K562 (cell line): ENCODE measurements at regions not wholly inside any gene's neighbourhood (a gene's known extent, or its start where the extent isn't known, plus 50 kb on each side); places are given as distances from the start of the nearest gene placed in this dataset.

ENCODE experiments used
- ATAC-seq: fragments of 200-7000 bp; cut with Tn5 transposase; 3 replicates; pipeline ENCODE4 v1.9.1; 2020; ENCODE audit warnings: moderate library complexity
- BruUV-seq: library from RNA; stranded (reverse); fragments of 400-500 nt; replicated peaks from 2 replicates; lab custom pipeline; 2021; lab: Mats Ljungman, UMichigan
- CTCF ChIA-PET: fragments of 300-600 bp; formaldehyde crosslinking; extraction: SDS; loops from one replicate; lab custom pipeline; 2021; ENCODE audit warnings: low intra/inter-chr PET ratio; lab: Yijun Ruan, JAX
- POLR2A ChIA-PET: fragments of 300-600, 350-650 bp; sonication (Branson Sonifier 250); formaldehyde crosslinking; extraction: SDS; loops from one replicate; lab custom pipeline; 2021; ENCODE audit warnings: antibody characterized with exemption, inconsistent platforms; lab: Yijun Ruan, JAX
- DNase-seq, 4 experiments: peaks; one replicate each; pipeline versions ENCODE4 v3.0.0 to v3.0.0-alpha.2; 2011 to 2018; ENCODE audit warnings: low spot score in 3 of 4, mixed read lengths in 3 of 4; ENCODE audit errors: extremely low read depth in 1 of 4
- FAIRE-seq: peaks from 2 replicates; lab custom pipeline; 2011; peaks lifted over from hg19 to GRCh38; lab: Jason Lieb, UNC
- H2AFZ ChIP-seq: 2 replicates; pipeline ENCODE4 v1.6.0; 2011; ENCODE audit warnings: low read depth, low read length, control low read depth, inconsistent platforms
- H3K27ac ChIP-seq: fragments of 200-600 bp; 3 replicates; pipeline ENCODE4 v1.8.0; 2011; ENCODE audit warnings: low read depth, mild to moderate bottlenecking, control low read depth, inconsistent platforms, low read length, moderate library complexity, mixed read lengths; ENCODE audit errors: extremely low read depth
- H3K27me3 ChIP-seq, 2 experiments: fragments of 300-600 bp in 1 of 2; 2 replicates in 1 of 2; 3 replicates in 1 of 2; pipeline versions ENCODE4 v1.6.0 to v1.8.0; 2011; ENCODE audit warnings: inconsistent platforms in 2 of 2, low read length in 2 of 2, mild to moderate bottlenecking in 1 of 2, mixed read lengths in 1 of 2, moderate library complexity in 1 of 2; ENCODE audit not compliant: control insufficient read depth in 2 of 2, insufficient read depth in 2 of 2
- H3K36me3 ChIP-seq: fragments of 300-600 bp; 3 replicates; pipeline ENCODE4 v1.8.0; 2011; ENCODE audit warnings: mild to moderate bottlenecking, low read length, inconsistent platforms; ENCODE audit not compliant: control insufficient read depth, insufficient read depth
- H3K4me1 ChIP-seq, 2 experiments: fragments of 200-600 bp in 1 of 2; replicated peaks in 1 of 2; 2 replicates in 1 of 2; 3 replicates in 1 of 2; pipeline versions ENCODE4 v1.5.1 to v1.8.0; 2011; ENCODE audit warnings: inconsistent platforms in 2 of 2, low read length in 2 of 2, mild to moderate bottlenecking in 1 of 2, mixed read lengths in 1 of 2, moderate library complexity in 1 of 2; ENCODE audit not compliant: control insufficient read depth in 2 of 2, insufficient read depth in 2 of 2
- H3K4me2 ChIP-seq: 2 replicates; pipeline ENCODE4 v1.6.1; 2011; ENCODE audit warnings: low read length, control low read depth, inconsistent platforms, mixed read lengths; ENCODE audit not compliant: insufficient read depth
- H3K4me3 ChIP-seq: fragments of 200-600 bp; sonication (generic), shearing (Covaris generic); 2 replicates; pipeline ENCODE4 v1.5.1; 2016; ENCODE audit warnings: control low read depth, inconsistent platforms
- H3K79me2 ChIP-seq: fragments of 200-600 bp; 3 replicates; pipeline ENCODE4 v1.8.0; 2011; ENCODE audit warnings: low read length, inconsistent platforms; ENCODE audit not compliant: control insufficient read depth, insufficient read depth
- H3K9ac ChIP-seq, 2 experiments: 2 replicates each; pipeline versions ENCODE4 v1.6.0 to v1.6.1; 2011; ENCODE audit warnings: low read depth in 2 of 2, low read length in 2 of 2, control low read depth in 1 of 2, inconsistent platforms in 1 of 2, mild to moderate bottlenecking in 1 of 2, mixed read lengths in 1 of 2; ENCODE audit not compliant: insufficient read depth in 1 of 2
- H3K9me1 ChIP-seq: one replicate; pipeline ENCODE4 v1.6.0; 2011; ENCODE audit warnings: inconsistent platforms, mild to moderate bottlenecking, low read length, moderate library complexity; ENCODE audit not compliant: control insufficient read depth, insufficient read depth
- H3K9me3 ChIP-seq: replicated peaks from 2 replicates; pipeline ENCODE4 v1.5.1; 2011; ENCODE audit warnings: low read depth, low read length, inconsistent platforms; ENCODE audit not compliant: control insufficient read depth, insufficient read depth
- H4K20me1 ChIP-seq: replicated peaks from 2 replicates; pipeline ENCODE4 v1.6.1; 2011; ENCODE audit warnings: low read length, inconsistent platforms, mixed read lengths; ENCODE audit not compliant: control insufficient read depth, insufficient read depth
- ATF4 ChIP-seq: fragments of 450-650 bp; formaldehyde crosslinking; IDR thresholded peaks from 2 replicates; pipeline ENCODE4 v1.4.0; 2022; ENCODE audit warnings: mild to moderate bottlenecking, moderate library complexity
- BDP1 ChIP-seq: IDR thresholded peaks from 3 replicates; pipeline ENCODE4 v1.6.1; 2011; ENCODE audit not compliant: insufficient read length, insufficient read depth
- E2F8 ChIP-seq: fragments of 450-650 bp; IDR thresholded peaks from 2 replicates; pipeline ENCODE4 v1.7.1; 2018; ENCODE audit warnings: mild to moderate bottlenecking, low read depth; ENCODE audit not compliant: partially characterized antibody
- NCOA2 ChIP-seq, 2 experiments: fragments of 450-650 bp; IDR thresholded peaks; 2 replicates each; pipeline ENCODE4 v1.6.1; 2018; ENCODE audit warnings: mild to moderate bottlenecking in 2 of 2, moderate library complexity in 1 of 2; ENCODE audit not compliant: partially characterized antibody in 2 of 2
- POLR2H ChIP-seq: IDR thresholded peaks from 2 replicates; pipeline ENCODE4 v1.6.1; 2016; ENCODE audit warnings: missing genetic modification characterization, low read depth, mild to moderate bottlenecking, control low read depth, missing compliant biosample characterization, moderate library complexity
- POLR3A ChIP-seq: IDR thresholded peaks from 2 replicates; pipeline ENCODE4 v1.6.1; 2011; ENCODE audit warnings: borderline replicate concordance, mild to moderate bottlenecking, moderate library complexity; ENCODE audit not compliant: insufficient read length, insufficient read depth; ENCODE audit errors: extremely low read depth
- PTBP1 ChIP-seq: fragments of 200-400 bp; formaldehyde crosslinking; IDR thresholded peaks from 2 replicates; pipeline ENCODE4 v1.6.1; 2017; ENCODE audit warnings: low read depth, low read length
- SMARCA5 ChIP-seq: fragments of 450-650 bp; IDR thresholded peaks from 2 replicates; pipeline ENCODE4 v1.6.1; 2016
- TBP ChIP-seq: optimal IDR thresholded peaks from 2 replicates; pipeline ENCODE3; 2011; ENCODE audit warnings: low read depth, low read length, improper control_type of control experiment
- TEAD1 ChIP-seq, 2 experiments: fragments of 450-650 bp in 1 of 2; sonication (generic) in 1 of 2; formaldehyde crosslinking; IDR thresholded peaks; 2 replicates each; pipeline versions ENCODE4 v1.4.0 to v1.8.0; 2020 to 2022; ENCODE audit warnings: mild to moderate bottlenecking in 2 of 2, missing genetic modification reagents in 1 of 2
- WGBS: fragments of 100-300 bp; shearing (Covaris generic); methylation state at CpG from one replicate; pipeline ENCODE4 v1.1.6; 2016; ENCODE audit warnings: low coverage, mixed read lengths; ENCODE audit not compliant: insufficient coverage; ENCODE audit errors: missing lambda C conversion rate; 5-methylcytosine and 5-hydroxymethylcytosine counted together
- in situ Hi-C: fragments of 300-500 bp; cut with MboI; formaldehyde crosslinking; loops from 4 replicates; pipeline ENCODE4 v1.15.0; 2018; ENCODE audit warnings: inconsistent platforms, mixed read lengths
- intact Hi-C: fragments of 100-400 bp; cut with micrococcal nuclease; formaldehyde crosslinking; loops from 2 replicates; pipeline ENCODE4 v1.14.2; 2022

GRCh38 chr7:149595078-149595477 is 97.5 kb upstream of the ZNF746 start:
- BruUV-seq: no TSS peak
- ChIA-PET POLR2A (interaction anchor here (0.6 to 1.5 kb wide), 3 partner anchors 9 to 72 kb away, joined by 3 read pairs; no protein-coding TSS in a partner anchor), CTCF (no interaction called here)
- TF ChIP-seq PTBP1 (no peak), TBP (peak; percentile 66), BDP1 (peak; percentile 28), E2F8 (no peak), NCOA2 (IDR thresholded peaks at IDR 0.05; ENCODE audit: partially characterized antibody in 2 of 2) (no peak), ATF4 (no peak), TEAD1 (CRISPR knock-in tag; IDR thresholded peaks at IDR 0.05) (no peak), POLR3A (peak; percentile 73), SMARCA5 (no peak), POLR2H (peak; percentile 81)
- Histone ChIP-seq H3K9me3 (no peaks in the 10 kb centered on the region), H4K20me1 (no peaks in the 10 kb centered on the region), H3K9ac (no peak overlapping the region), H3K27me3 (no peaks in the 10 kb centered on the region), H2AFZ (no peak overlapping the region), H3K27ac (no peak overlapping the region), H3K79me2 (no peaks in the 10 kb centered on the region), H3K4me3 (no peak overlapping the region), H3K36me3 (peaks cover 89% of the 10 kb centered on the region), H3K4me2 (no peak overlapping the region), H3K9me1 (no peaks in the 10 kb centered on the region), H3K4me1 (no peaks in the 10 kb centered on the region)
- no peak for DNase-seq
- in situ Hi-C loops (no loop called here), intact Hi-C loops (loop anchor here (5.0 kb wide), 1 partner anchor 98 kb away; the partner anchor contains the start of gene ZNF746)
- WGBS: 87% methylated on average over 4 of the region's 4 CpGs
- ATAC-seq: no peak
- FAIRE-seq: no peak
